Smooth muscle cell (in vitro differentiated cells): ENCODE measurements at regions not wholly inside any gene's neighbourhood (a gene's known extent, or its start where the extent isn't known, plus 50 kb on each side); places are given as distances from the start of the nearest gene placed in this dataset.

Experiments
- DNase-seq: peaks from one replicate; lab custom pipeline; 2025; ENCODE audit not compliant: unreplicated experiment; lab: John Stamatoyannopoulos, UW
- H2AFZ ChIP-seq: fragments of 200-600 bp; sonication (generic); 2 replicates; pipeline ENCODE4 v1.6.0; 2016; ENCODE audit warnings: antibody characterized with exemption, low read depth, mild to moderate bottlenecking
- H3F3A ChIP-seq: fragments of 200-600 bp; sonication (generic); 2 replicates; pipeline ENCODE4 v1.6.0; 2017; ENCODE audit warnings: antibody characterized with exemption, low read depth
- H3K27ac ChIP-seq: fragments of 200-600 bp; sonication (generic); 2 replicates; pipeline ENCODE4 v1.5.1; 2016; ENCODE audit warnings: low read depth, mild to moderate bottlenecking
- H3K27me3 ChIP-seq: fragments of 200-600 bp; sonication (generic); 2 replicates; pipeline ENCODE4 v1.6.1; 2016; ENCODE audit warnings: low read depth, mild to moderate bottlenecking
- H3K36me3 ChIP-seq: fragments of 200-600 bp; sonication (generic); 2 replicates; pipeline ENCODE4 v1.5.1; 2016; ENCODE audit warnings: low read depth
- H3K4me1 ChIP-seq: fragments of 200-600 bp; sonication (generic); 2 replicates; pipeline ENCODE4 v1.5.1; 2016; ENCODE audit warnings: low read depth
- H3K4me2 ChIP-seq: fragments of 200-600 bp; sonication (generic); 2 replicates; pipeline ENCODE4 v1.6.0; 2016; ENCODE audit warnings: mild to moderate bottlenecking
- H3K4me3 ChIP-seq: fragments of 200-600 bp; sonication (generic); 2 replicates; pipeline ENCODE4 v1.5.1; 2016; ENCODE audit warnings: mild to moderate bottlenecking
- H3K79me2 ChIP-seq: fragments of 200-600 bp; sonication (generic); 2 replicates; pipeline ENCODE4 v1.6.0; 2016; ENCODE audit warnings: low read depth, mild to moderate bottlenecking
- H3K9ac ChIP-seq: fragments of 200-600 bp; sonication (generic); 2 replicates; pipeline ENCODE4 v1.6.0; 2016; ENCODE audit warnings: low read depth
- H3K9me3 ChIP-seq: fragments of 200-600 bp; sonication (generic); replicated peaks from 2 replicates; pipeline ENCODE4 v1.5.1; 2016; ENCODE audit warnings: low read depth
- H4K20me1 ChIP-seq: fragments of 200-600 bp; sonication (generic); 2 replicates; pipeline ENCODE4 v1.6.0; 2016; ENCODE audit warnings: low read depth
- WGBS: methylation state at CpG from one replicate; pipeline ENCODE4 v1.1.7; 2016; ENCODE audit warnings: low lambda C conversion rate; 5-methylcytosine and 5-hydroxymethylcytosine counted together
- TF ChIP-seq, protein P1 (sequence below): fragments of 200-600 bp; sonication (generic); IDR thresholded peaks from 2 replicates; pipeline ENCODE4 v1.5.1; 2017; ENCODE audit warnings: borderline replicate concordance, mild to moderate bottlenecking, antibody characterized with exemption; ENCODE audit not compliant: insufficient read depth, poor library complexity, severe bottlenecking

GRCh38 chr2:7880126-7880525, 801.7 kb upstream of the ID2 start:
- H3F3A ChIP-seq, result no peaks in the 10 kb centered on the region
- H3K4me2 ChIP-seq, result no peak overlapping the region
- peaks cover 29% of the 10 kb centered on the region for H3K27me3 ChIP-seq
- H3K9me3 ChIP-seq, result no peaks in the 10 kb centered on the region
- no peaks in the 10 kb centered on the region for H4K20me1 ChIP-seq
- no peaks in the 10 kb centered on the region for H3K79me2 ChIP-seq
- H2AFZ ChIP-seq, result no peak overlapping the region
- H3K4me1 ChIP-seq, result peaks cover 11% of the 10 kb centered on the region
- no peaks in the 10 kb centered on the region for H3K36me3 ChIP-seq
- no peak overlapping the region for H3K9ac ChIP-seq
- no peak overlapping the region for H3K27ac ChIP-seq
- TF ChIP-seq, protein P1, sequence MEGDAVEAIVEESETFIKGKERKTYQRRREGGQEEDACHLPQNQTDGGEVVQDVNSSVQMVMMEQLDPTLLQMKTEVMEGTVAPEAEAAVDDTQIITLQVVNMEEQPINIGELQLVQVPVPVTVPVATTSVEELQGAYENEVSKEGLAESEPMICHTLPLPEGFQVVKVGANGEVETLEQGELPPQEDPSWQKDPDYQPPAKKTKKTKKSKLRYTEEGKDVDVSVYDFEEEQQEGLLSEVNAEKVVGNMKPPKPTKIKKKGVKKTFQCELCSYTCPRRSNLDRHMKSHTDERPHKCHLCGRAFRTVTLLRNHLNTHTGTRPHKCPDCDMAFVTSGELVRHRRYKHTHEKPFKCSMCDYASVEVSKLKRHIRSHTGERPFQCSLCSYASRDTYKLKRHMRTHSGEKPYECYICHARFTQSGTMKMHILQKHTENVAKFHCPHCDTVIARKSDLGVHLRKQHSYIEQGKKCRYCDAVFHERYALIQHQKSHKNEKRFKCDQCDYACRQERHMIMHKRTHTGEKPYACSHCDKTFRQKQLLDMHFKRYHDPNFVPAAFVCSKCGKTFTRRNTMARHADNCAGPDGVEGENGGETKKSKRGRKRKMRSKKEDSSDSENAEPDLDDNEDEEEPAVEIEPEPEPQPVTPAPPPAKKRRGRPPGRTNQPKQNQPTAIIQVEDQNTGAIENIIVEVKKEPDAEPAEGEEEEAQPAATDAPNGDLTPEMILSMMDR, result no peak
- no peak overlapping the region for H3K4me3 ChIP-seq
- 73% methylated on average over 2 of the region's 2 CpGs for WGBS
- no peak for DNase-seq

GRCh38 chr2:7880566-7880965, 801.3 kb upstream of the ID2 start:
- Histone ChIP-seq H3K36me3 (no peaks in the 10 kb centered on the region), H3K9me3 (no peaks in the 10 kb centered on the region), H3K79me2 (no peaks in the 10 kb centered on the region), H3K4me1 (peaks cover 11% of the 10 kb centered on the region), H3K4me2 (no peak overlapping the region), H3F3A (no peaks in the 10 kb centered on the region), H3K9ac (no peak overlapping the region), H3K4me3 (no peak overlapping the region), H2AFZ (no peak overlapping the region), H3K27me3 (peaks cover 29% of the 10 kb centered on the region), H4K20me1 (no peaks in the 10 kb centered on the region), H3K27ac (no peak overlapping the region)
- TF ChIP-seq, protein P1, result no peak
- WGBS, result 98% methylated on average over 2 of the region's 2 CpGs
- no peak for DNase-seq

DNA sequence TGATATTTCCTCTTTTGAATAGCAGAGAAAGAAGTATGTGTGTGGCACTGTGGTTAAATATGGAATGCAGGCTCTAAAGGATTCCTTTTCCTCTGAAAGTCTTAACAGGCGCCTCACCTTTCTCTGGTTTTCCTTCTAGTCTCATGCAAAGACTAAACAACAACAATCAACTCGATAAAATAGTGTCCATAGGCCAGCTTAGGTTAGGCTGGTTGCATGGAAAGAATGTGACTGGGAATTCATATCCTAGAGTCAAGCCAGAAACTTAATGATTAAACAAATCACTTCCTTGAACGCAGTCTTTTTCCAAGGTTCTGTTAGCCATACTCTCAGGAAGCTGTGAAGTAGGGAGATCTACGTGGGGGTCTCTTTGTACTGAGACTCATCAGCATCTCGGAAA, 800.8 kb upstream of the ID2 start:
- H2AFZ ChIP-seq, result no peak overlapping the region

GRCh38 chr2:7881466-7881865, 800.4 kb upstream of the ID2 start:
- TF ChIP-seq, protein P1, result no peak
- Histone ChIP-seq H3K9me3 (no peaks in the 10 kb centered on the region), H3K36me3 (no peaks in the 10 kb centered on the region), H3K27ac (no peak overlapping the region), H4K20me1 (no peaks in the 10 kb centered on the region), H3K9ac (no peak overlapping the region), H3K4me3 (no peak overlapping the region), H3K27me3 (peaks cover 22% of the 10 kb centered on the region), H2AFZ (no peak overlapping the region), H3K79me2 (no peaks in the 10 kb centered on the region), H3F3A (no peaks in the 10 kb centered on the region), H3K4me1 (peaks cover 11% of the 10 kb centered on the region), H3K4me2 (no peak overlapping the region)
- no peak for DNase-seq
- WGBS, result 90% methylated on average over 4 of the region's 4 CpGs

More for the DNA sequence above, 800.8 kb upstream of the ID2 start:
- no peak for DNase-seq
- no peak overlapping the region for H3K9ac ChIP-seq
- H3K4me3 ChIP-seq, result no peak overlapping the region
- no peak overlapping the region for H3K4me2 ChIP-seq
- peaks cover 11% of the 10 kb centered on the region for H3K4me1 ChIP-seq
- WGBS, result 67% methylated on average over 5 of the region's 5 CpGs
- H3K79me2 ChIP-seq, result no peaks in the 10 kb centered on the region
- H4K20me1 ChIP-seq, result no peaks in the 10 kb centered on the region
- H3K27ac ChIP-seq, result no peak overlapping the region
- no peaks in the 10 kb centered on the region for H3K36me3 ChIP-seq
- H3K27me3 ChIP-seq, result peaks cover 26% of the 10 kb centered on the region
- H3F3A ChIP-seq, result no peaks in the 10 kb centered on the region
- H3K9me3 ChIP-seq, result no peaks in the 10 kb centered on the region
- TF ChIP-seq, protein P1, result no peak
